Heart left ventricle (tissue), 13 donors: ENCODE measurements at regions not wholly inside any gene's neighbourhood (a gene's known extent, or its start where the extent isn't known, plus 50 kb on each side); places are given as distances from the start of the nearest gene placed in this dataset.

Source experiments
- CTCF ChIP-seq, 12 donors: fragments of 200-600 bp; sonication (generic) in 4 of 12; IDR thresholded peaks; one replicate each; pipeline versions ENCODE4 v1.5.0 to v1.8.0; 2018 to 2022; ENCODE audit warnings: antibody characterized with exemption in 12 of 12, mild to moderate bottlenecking in 5 of 12
- POLR2A ChIP-seq, 2 donors: fragments of 450-650 bp; IDR thresholded peaks; one replicate each; pipeline ENCODE4 v1.6.1; 2017; ENCODE audit warnings: antibody characterized with exemption in 2 of 2, mild to moderate bottlenecking in 2 of 2, moderate library complexity in 2 of 2
- donor health status: ischemic (EF 13 %, LVEDD 7.1; RV severe dilation, severe dysfunction).
- donor health status: DM: no; HTN: yes; CAD: no.
- donor health status: DM: no; HTN: no; CAD: no.
- donor health status: ischemic (EF 25% LVEDD 6.9; RV normal size, moderate dysfunction).
- donor health status: ischemic (EF 25% LVEDD 5.7; RV mildly dilated, moderate dysfunction).
- donor health status: ischemic (EF 35%, LVEDD 5.7; RV mildly dilated, moderate dysfunction).
- donor health status: nonischemic (EF 11% LVEDD 7.7; RV severe dilation, severe dysfunction).
- donor health status: DM: yes; HTN: yes; CAD: no.
- donor health status: PGD.
- donor health status: ischemic (EF 29% LVEDD 5.4; RV normal size, mild dysfunction).
- donor health status: nonischemic (EF 23%, LVEDD 6.1; RV moderate dilation, normal function).

- TF ChIP-seq CTCF (IDR thresholded peaks at IDR 0.05): no peak
- TF ChIP-seq POLR2A (IDR thresholded peaks at IDR 0.05): no peak
Measured at GRCh38 chr2:215845839-215846586, 167.3 kb downstream of the MREG start.
